ENCODE measurements at regions not wholly inside any gene's neighbourhood (a gene's known extent, or its start where the extent isn't known, plus 50 kb on each side); places are given as distances from the start of the nearest gene placed in this dataset.

DNA sequence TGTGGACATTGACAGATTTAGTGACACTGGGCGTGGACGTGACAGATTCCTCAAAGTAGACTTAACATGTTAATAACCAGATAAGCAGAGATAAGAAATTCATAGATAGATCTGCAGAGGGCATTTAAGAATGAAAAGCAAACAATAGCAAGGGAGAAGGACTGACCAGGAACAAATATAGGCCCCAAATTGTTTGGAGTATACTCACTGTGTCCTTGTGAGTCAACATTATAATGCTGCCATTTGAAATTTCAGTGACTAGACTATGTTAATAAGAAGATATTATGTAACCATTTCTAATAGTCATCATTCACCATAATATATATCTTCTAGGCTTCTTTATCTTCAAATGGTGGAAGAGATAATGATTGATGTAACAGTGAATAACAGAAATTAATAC, 78.1 kb upstream of the SLC38A11 start:
- Histone ChIP-seq H3K27ac (ENCODE audit: low read depth, low read length) (no peak overlapping the region), H3K4me3 (ENCODE audit: low read length) (no peak overlapping the region), H3K27me3 (ENCODE audit: control insufficient read depth, low read length) (peaks cover 2% of the 10 kb centered on the region; the same call in 1 of the 2 replicates), H4K20me1 (ENCODE audit: control insufficient read depth, insufficient read depth, low read depth, low read length) (no peaks in the 10 kb centered on the region), H3K9me3 (ENCODE audit: control insufficient read depth, insufficient read depth, low read length) (no peaks in the 10 kb centered on the region), H3K4me1 (ENCODE audit: control insufficient read depth, low read length) (no peaks in the 10 kb centered on the region), H3K4me2 (ENCODE audit: low read length) (no peak overlapping the region), H3F3A (ENCODE audit: control insufficient read depth, insufficient read depth) (no peaks in the 10 kb centered on the region), H3K79me2 (ENCODE audit: control insufficient read depth, low read length) (no peaks in the 10 kb centered on the region), H3K9me2 (replicated peaks; ENCODE audit: control insufficient read depth, low read length) (no peaks in the 10 kb centered on the region), H3K36me3 (ENCODE audit: control insufficient read depth, low read length) (no peaks in the 10 kb centered on the region)
- TF ChIP-seq EZH2phosphoT487 (IDR thresholded peaks at IDR 0.05; ENCODE audit: borderline replicate concordance, low read length) (no peak), CTCF (IDR thresholded peaks at IDR 0.05; ENCODE audit: low read depth, low read length, poor library complexity, severe bottlenecking) (no peak)

GRCh38 chr2:165032559-165032958, 77.2 kb upstream of the SLC38A11 start:
- Histone ChIP-seq H3K27me3 (ENCODE audit: control insufficient read depth, low read length) (peaks cover 2% of the 10 kb centered on the region; the same call in 1 of the 2 replicates), H3K4me3 (ENCODE audit: low read length) (no peak overlapping the region), H4K20me1 (ENCODE audit: control insufficient read depth, insufficient read depth, low read depth, low read length) (no peaks in the 10 kb centered on the region), H3K79me2 (ENCODE audit: control insufficient read depth, low read length) (no peaks in the 10 kb centered on the region), H3K27ac (ENCODE audit: low read depth, low read length) (no peak overlapping the region), H3K4me2 (ENCODE audit: low read length) (no peak overlapping the region), H3K9me3 (ENCODE audit: control insufficient read depth, insufficient read depth, low read length) (no peaks in the 10 kb centered on the region), H3K4me1 (ENCODE audit: control insufficient read depth, low read length) (no peaks in the 10 kb centered on the region), H3K9me2 (replicated peaks; ENCODE audit: control insufficient read depth, low read length) (no peaks in the 10 kb centered on the region), H3K36me3 (ENCODE audit: control insufficient read depth, low read length) (no peaks in the 10 kb centered on the region), H3F3A (ENCODE audit: control insufficient read depth, insufficient read depth) (no peaks in the 10 kb centered on the region)
- TF ChIP-seq CTCF (IDR thresholded peaks at IDR 0.05; ENCODE audit: low read depth, low read length, poor library complexity, severe bottlenecking) (no peak), EZH2phosphoT487 (IDR thresholded peaks at IDR 0.05; ENCODE audit: borderline replicate concordance, low read length) (no peak)

GRCh38 chr2:165024199-165024598, 68.9 kb upstream of the SLC38A11 start:
- Histone ChIP-seq H3K9me2 (replicated peaks; ENCODE audit: control insufficient read depth, low read length) (no peaks in the 10 kb centered on the region), H3K36me3 (ENCODE audit: control insufficient read depth, low read length) (no peaks in the 10 kb centered on the region), H3K4me2 (ENCODE audit: low read length) (no peak overlapping the region), H3K9me3 (ENCODE audit: control insufficient read depth, insufficient read depth, low read length) (no peaks in the 10 kb centered on the region), H3K27ac (ENCODE audit: low read depth, low read length) (no peak overlapping the region), H3F3A (ENCODE audit: control insufficient read depth, insufficient read depth) (no peaks in the 10 kb centered on the region), H3K4me1 (ENCODE audit: control insufficient read depth, low read length) (no peaks in the 10 kb centered on the region), H3K79me2 (ENCODE audit: control insufficient read depth, low read length) (no peaks in the 10 kb centered on the region), H3K4me3 (ENCODE audit: low read length) (no peak overlapping the region), H4K20me1 (ENCODE audit: control insufficient read depth, insufficient read depth, low read depth, low read length) (no peaks in the 10 kb centered on the region), H3K27me3 (ENCODE audit: control insufficient read depth, low read length) (peaks cover 2% of the 10 kb centered on the region; the same call in 1 of the 2 replicates)
- TF ChIP-seq CTCF (IDR thresholded peaks at IDR 0.05; ENCODE audit: low read depth, low read length, poor library complexity, severe bottlenecking): no peak
- TF ChIP-seq EZH2phosphoT487 (IDR thresholded peaks at IDR 0.05; ENCODE audit: borderline replicate concordance, low read length): no peak

- Histone ChIP-seq H3F3A (ENCODE audit: control insufficient read depth, insufficient read depth) (no peaks in the 10 kb centered on the region), H3K4me1 (ENCODE audit: control insufficient read depth, low read length) (no peaks in the 10 kb centered on the region), H3K4me3 (ENCODE audit: low read length) (no peak overlapping the region)
These were observed 67.5 kb upstream of the SLC38A11 start for GRCh38 chr2:165022781-165023180.

More at GRCh38 chr2:165022781-165023180, 67.5 kb upstream of the SLC38A11 start:
- no peaks in the 10 kb centered on the region for H3K79me2 ChIP-seq (ENCODE audit: control insufficient read depth, low read length)
- H3K27me3 ChIP-seq (ENCODE audit: control insufficient read depth, low read length): no peaks in the 10 kb centered on the region
- H3K9me3 ChIP-seq (ENCODE audit: control insufficient read depth, insufficient read depth, low read length): no peaks in the 10 kb centered on the region
- H4K20me1 ChIP-seq (ENCODE audit: control insufficient read depth, insufficient read depth, low read depth, low read length): no peaks in the 10 kb centered on the region
- no peak overlapping the region for H3K4me2 ChIP-seq (ENCODE audit: low read length)
- TF ChIP-seq CTCF (IDR thresholded peaks at IDR 0.05; ENCODE audit: low read depth, low read length, poor library complexity, severe bottlenecking): no peak
- no peak for TF ChIP-seq EZH2phosphoT487 (IDR thresholded peaks at IDR 0.05; ENCODE audit: borderline replicate concordance, low read length)
- H3K9me2 ChIP-seq (replicated peaks; ENCODE audit: control insufficient read depth, low read length): no peaks in the 10 kb centered on the region
- no peak overlapping the region for H3K27ac ChIP-seq (ENCODE audit: low read depth, low read length)
- H3K36me3 ChIP-seq (ENCODE audit: control insufficient read depth, low read length): no peaks in the 10 kb centered on the region
